ENCODE measurements at regions not wholly inside any gene's neighbourhood (a gene's known extent, or its start where the extent isn't known, plus 50 kb on each side); places are given as distances from the start of the nearest gene placed in this dataset.
"Not testable (repeated sequence)": the region's sequence is repeated elsewhere in the genome, so short reads cannot be mapped to it uniquely, and the experiment has no call there.

DNA sequence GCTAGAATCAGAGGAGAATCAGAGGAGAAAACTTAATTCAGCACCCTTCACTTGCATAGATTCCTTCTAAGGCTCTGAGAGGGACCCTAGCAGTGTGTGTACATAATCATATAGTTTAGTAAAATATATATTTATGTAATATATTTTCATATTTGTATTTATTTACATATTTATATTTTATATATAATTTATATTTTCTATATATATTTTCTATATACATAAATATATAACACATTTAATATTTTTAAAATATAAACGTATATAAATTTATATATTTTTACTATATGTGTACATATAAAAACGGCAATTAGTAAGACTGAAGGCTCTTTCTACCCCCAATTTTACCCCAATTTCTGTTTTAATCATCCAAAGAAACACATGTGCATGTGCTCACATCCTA lies 80.3 kb downstream of the NXPE2 start:
- DNase-seq = no peak

DNA sequence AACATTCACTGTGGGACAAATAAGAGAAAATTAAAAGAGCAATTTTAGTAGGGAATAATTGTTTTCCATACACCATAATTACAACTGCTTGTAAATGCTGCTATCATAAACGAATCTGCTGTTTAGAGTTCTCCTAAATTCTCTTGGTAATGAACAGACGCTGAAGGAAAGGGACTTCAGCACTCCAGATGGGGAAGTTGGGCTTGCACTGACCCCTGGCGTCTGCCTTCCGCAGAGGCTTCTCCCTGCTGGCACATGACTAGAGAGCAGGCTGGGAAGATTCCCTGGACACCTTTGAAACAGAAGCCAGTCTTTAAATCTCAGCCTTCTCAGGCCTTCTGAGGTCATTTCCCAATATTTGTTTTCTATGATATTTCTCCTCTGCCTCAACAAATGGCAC lies 84.1 kb downstream of the NXPE2 start:
- DNase-seq = no peak

DNA sequence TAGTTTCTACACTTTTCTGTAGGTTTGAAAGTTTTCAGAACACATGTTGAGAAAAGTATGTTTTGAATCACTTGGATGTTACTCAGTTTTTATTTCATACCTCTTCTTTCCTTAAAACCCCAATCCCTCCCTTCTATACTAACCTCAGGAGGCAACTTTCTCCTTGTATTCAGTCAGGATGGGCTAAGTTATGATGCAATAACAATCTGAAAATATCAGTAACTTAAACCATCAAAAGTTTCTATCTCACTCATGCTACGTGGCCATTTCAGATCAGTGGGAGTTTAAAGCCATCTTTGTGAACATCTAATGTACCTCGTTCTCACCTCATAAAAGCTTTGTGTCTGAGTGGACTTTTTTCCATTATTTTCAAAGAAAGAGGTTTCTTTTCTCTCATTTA lies 86.2 kb downstream of the NXPE2 start:
- DNase-seq = no peak

DNA sequence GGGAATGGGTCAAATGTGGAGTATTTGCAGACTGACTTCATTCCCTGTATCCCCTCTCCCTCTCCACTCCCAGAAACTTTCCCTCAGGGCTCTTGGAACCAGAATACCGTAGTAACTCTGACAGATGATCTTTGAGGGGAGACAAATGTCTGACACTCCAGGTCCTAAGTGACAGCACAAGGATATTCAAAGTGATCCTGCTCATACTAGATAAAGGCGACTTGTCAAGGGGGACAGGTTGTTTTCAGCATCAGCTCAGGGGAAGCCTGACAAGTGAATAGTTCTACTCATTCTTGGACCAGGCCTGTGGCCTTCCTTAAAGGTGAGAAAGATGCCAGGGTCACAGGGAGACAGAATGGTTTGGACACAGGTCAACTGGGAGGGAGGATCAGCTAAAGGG lies 92.8 kb downstream of the NXPE2 start:
- DNase-seq = no peak

DNA sequence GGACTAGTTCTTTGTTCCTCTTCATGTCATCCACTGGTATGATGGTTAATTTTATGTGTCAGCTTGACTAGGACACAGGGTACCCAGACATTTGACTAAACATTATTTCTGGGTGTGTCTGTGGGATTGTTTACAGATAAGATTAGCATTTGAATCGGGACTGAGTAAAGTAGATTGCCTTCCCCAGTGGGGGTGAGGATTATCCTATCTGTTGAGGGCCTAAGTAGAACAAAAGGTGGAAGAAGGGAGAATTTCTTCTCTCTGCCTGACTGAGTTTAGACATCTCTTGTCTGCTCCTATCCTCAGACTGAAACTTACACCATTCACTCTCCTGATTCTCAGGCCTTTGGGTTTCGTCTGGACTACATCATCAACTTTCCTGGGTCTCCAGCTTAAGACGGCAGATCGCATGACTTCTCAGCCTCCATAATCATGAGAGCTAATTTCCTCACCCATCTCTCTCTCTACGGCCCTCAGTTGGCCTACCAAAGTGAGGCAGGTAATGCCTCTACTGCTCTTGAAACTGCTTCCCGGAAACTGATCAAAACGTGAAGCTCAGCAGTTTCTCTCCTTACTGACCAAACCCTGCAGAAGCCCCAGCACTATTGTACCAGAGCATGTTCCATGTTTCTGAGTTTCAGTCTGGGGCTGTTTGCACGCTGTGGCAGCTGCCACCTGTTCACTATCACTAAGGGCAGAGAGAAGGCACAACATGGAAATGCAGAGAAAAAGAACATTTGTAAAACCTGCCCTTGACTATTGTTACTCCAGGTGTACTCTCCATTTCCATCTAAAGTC lies 95.4 kb downstream of the NXPE2 start:
- DNase-seq = no peak

DNA sequence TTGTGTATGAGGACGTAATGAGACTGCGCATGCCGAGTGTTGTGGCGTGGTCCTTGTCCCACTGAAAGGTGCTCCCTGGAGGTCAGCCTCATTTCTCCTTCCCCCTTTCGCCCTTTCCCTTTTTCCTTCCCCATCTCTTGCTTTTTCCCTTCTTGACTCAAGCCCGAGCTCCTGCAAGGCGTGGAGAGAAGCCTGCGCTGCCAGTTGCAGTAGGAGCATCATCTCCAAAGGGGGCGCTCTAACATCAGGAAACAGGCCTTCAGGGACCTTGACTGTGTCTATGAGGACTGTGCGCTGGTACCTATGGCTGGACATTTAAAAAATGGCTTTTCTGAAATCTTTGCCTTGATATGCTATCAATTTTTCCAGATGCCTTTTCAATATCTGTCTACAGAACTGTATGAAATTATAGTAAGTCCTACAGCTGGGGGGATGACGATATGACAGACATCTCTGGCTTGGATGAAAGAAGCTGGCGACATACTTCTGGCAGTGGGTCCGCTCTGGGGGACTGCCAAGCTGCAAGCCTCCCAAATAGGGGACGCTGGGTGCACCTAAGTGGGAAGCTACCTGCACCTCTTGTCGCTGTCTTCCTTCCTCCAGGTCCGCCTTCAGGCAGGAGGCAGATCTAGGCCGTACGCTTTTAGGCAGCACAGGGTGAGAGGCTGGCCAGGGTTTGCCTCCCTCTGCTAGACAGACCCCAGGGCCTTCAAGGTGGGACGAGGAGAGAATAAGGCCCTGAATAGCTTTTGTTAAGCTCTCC lies 96.5 kb downstream of the NXPE2 start:
- peak; percentile 35 for DNase-seq

DNA sequence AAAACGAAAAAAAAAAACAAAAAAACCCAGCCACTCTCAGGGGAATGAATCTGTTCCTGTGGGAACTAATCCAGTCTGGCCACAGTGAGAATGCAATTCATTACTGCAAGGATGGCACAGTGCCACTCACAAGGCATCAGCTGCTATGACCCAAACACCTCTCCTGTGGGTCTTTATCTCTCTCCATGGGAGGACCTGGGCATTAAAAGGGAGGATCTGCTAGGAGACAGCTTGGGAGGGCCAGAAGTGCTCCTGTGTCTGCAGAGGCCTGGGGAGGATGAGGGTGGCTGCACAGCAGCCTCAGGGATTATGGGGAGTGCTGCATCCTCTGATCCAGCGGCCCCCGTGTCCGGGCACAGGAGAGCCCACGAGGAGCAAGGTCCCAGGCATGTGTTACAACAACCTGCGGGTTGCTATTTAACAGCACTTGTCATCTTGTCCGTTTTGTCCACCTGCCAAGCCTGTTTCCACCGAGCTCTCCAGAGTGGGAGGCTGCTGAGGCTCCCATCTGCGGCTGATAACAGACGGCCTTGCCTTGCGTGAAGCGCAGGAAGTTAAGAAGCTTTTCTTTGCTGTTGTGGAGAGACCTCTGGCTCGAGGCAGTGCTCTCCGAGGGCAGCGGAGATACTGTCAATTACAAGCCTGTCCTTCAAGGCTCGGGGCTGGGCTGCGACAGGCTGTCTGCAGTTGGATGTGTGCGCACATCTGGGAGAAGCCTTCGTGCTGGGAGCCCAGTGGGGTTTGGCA lies 97.7 kb downstream of the NXPE2 start:
- no peak for DNase-seq

DNA sequence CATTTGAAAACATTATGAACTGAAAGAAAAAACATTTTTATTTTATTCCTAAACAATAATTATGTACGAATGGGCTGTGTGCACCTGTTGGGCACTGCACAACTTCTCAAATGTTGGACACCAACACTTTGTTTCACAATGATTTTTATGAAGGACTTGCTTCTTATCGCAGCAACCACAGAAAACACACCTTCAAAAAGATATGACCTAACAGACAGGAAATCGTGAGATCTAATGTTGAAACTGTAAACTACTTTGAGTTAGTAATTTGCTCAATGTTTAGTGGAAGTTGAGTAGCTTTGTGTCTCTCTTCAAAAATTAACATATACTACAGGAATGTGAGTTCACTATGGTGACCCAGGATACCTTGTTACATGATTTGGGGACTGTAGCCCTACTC lies 98.6 kb downstream of the NXPE2 start:
- no peak for DNase-seq

DNA sequence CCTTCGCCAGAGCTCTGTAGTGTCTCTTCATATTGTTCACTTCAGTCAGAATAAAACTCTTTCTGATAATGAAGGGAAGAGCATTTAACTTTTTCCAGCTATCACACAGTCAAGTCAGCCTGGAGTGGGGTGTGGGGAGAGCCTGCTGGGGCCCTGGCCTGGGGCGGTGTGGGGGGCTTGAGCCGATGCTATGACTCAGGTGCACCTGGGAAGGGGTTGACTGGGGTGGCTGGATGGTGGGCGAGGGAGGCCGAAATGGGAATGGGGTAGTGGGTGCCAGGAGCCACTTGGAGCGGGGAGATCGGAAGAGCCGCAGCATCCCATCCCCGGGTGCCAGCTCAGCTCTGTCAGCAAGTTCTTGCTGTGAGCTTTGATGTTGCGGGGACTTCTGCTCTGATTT lies 100.9 kb downstream of the NXPE2 start:
- no peak for DNase-seq

DNA sequence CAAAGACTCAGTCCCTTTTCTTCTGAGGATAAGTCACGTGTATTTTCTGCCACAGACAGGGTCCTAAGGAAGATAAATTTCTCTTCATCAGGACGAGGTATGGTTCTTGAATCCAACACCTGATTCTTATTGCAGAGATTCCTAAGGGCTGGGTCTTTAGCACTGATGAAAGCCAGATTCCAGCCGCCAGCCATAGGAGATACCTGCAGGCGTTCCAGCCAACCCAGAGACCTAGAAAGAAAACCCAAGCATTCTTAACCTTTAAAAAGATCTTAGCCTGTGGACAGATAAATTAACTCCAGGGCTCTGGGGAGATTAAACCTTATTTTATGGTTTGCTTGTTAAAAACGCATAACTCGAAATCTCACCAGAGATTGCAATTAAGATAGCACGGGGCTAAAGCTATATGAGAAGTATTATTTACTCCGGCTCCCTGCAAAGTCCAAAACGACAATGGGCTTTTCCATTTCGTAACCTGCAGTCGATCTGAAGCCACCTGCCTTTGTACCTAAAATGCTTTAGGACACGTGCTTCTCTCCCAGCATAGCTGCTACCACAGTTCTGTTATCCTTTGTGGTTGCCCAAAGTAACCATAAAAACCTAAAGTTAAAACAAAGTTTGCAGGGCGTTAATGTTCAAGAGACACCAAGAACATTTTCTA lies 104.5 kb downstream of the NXPE2 start:
- no peak for DNase-seq

DNA sequence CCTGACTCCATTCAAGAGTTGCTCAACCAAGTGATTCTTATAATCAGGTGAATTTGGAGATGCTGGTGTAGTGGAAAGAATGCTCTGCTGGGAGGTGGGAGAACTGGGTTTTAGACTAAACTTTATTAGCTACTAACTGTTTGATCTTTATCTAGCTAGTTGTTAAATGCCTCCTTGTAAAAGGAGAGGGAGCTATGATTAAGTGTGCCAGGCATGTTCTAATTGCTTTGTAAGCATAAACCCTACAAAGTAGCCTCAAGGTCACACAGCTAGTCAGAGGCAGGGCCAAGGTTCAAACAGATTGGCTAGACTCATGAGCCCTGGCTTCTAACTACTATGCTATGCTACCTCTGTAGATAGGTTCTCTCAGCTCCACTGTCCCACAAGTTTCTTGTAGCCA lies 105.5 kb downstream of the NXPE2 start:
- DNase-seq = no peak

DNA sequence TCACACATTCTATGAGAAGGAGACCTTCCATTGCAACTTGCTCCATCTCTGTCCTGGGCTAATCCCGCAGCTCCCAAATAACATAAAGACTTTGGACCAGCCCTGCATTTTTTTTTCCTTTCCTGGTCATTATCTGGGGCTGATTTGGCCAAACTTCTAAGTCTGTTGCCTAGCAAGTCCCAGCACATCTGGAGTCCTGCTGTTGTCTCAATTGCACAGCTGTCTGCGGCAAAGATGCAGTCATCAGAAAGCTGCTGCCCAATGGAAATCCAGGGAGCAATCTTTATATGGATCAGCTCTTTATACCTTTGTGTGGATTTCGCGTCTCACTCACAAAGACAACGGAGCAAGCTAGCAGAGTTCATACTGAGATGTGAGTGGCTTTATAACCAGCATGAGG lies 105.9 kb downstream of the NXPE2 start:
- DNase-seq = no peak

DNA sequence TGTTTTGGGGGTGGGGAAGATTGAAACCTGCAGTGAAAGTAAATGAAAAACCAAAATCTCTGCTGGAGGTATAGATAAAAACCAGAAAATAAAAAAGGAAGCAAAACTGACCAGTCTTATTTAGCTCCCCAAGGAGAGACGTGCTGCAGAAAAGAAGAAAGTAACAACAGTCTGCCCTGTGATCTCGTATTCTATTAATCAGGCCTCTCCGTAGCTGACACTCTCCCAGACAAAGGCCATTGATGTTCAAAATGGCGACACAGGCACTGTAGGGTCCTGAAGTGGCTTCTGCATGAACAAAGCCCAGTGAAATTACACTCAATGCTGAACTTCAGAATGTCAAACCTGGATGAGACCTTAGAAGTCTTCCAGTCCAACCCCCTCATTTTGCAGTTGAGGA lies 106.6 kb downstream of the NXPE2 start:
- no peak for DNase-seq

DNA sequence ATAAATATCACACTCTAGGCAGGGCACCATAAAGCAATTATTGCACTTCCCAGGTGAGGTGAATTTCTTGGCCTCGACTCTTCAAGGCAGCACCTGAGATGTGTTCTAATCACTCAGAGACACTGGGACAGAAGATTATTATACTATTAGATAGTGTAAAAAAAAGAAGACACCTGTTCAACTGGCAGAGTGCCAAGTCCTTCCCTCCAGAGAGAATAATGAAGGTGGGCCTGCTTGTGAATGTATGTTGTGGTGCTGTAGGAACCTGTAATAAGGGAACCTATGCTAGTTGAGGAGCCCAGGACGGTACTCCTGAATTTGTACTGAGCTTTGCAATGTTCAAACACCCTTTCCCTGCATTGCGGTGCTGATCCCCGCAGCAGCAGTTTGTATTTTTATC lies 107.5 kb downstream of the NXPE2 start:
- no peak for DNase-seq

DNA sequence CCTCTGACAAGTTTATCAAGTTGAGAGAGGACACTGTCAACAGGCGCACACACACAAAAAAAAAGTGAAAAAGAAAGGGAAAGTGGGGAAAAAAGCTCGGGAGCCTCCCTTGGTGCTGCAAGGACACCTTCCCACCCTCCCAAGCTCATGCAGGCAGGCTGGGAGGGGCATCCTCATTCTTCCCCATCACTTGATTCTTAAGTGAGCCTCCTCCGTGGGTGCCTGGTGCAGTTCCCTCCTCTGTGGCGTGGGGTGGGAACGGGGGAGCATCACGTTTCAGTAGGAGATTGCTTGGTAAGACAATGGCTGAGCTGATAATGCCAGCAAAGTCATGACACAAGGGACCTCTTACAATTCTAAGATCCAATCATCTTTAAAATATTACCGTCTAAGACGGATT lies 108.8 kb downstream of the NXPE2 start:
- DNase-seq = no peak

DNA sequence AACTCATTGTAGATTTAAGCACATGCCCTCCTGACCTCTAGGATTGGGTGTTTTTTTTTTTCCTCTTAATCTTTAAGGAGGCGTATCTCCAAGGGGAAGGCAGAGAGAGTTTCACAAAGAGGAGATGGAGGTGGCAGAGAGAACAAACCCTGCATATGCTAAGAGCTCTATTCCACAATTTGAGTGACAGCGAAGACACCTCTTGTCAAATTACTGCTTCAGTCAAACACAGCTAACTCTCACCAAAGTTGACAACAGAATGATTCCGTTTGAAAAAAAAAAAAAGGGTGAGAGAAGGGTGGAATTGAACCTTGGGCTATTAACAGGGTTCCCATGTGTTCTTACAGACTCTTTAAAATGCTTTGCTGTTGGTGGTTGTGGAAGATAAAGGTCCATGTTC lies 112.6 kb downstream of the NXPE2 start:
- DNase-seq = no peak

DNA sequence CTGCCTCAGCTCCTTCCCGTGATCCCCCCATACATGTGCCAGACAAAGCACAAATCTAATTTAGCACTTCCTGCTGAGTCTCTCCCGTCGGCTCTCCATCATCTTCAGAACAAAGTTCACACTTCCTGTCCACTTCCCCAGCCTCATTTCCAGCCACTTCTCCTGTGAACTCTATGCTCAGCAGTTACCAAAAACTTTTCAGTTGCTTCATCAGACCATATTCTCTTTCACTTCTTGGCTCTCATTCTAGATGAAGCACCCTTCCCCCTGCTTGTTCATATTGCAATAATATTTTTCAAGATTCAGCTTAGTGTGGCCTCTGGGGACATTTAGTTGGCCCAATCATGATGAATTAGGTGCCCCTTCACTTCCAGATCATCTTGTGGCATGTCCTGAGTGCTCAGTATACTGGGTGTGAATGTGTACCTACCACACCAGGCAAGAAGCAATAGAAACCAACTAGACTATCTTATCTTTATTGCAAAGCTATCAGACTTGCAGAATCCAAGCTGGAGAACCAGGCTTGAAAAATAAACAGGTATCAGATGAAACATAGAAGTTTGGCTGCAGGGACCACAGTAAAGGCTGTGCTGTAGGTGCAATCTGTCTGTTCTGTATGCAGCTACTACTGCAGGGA lies 115.8 kb downstream of the NXPE2 start:
- no peak for DNase-seq

DNA sequence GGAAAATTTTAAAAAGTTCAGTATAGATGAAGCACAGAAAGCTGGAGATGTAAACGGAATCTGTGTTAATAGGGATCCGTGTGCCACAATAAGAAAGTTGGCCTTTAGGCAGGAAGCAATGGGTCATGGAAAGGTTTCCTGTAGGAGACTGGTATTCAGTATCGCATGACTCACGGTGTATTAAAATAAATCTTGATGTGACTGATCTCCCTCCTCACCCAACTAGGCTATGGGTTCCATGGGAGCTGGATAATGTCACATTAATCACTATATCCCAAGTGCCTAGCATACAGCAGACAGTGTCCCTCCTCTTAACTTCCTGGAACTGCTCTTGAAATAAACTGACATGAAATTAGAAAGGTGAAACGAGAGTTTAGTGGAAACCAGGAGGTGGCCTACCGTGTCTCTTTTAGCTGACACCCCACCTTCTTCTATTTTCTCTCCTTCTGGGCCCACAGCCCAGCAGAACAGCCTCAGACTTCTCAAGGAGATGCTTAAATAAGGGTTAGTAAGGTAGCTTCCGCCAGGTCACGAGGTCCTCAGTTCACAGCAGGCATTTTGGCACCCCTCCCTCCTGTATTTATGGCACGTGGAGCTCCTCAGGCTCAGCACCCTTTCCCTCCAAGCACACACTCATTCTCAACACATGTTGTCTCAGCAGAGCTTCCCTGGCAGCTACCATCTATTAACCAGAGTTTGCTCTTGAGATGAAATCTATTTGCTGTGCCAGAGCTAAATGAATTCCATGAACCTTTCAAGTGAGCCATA lies 118.8 kb downstream of the NXPE2 start:
- no peak for DNase-seq

DNA sequence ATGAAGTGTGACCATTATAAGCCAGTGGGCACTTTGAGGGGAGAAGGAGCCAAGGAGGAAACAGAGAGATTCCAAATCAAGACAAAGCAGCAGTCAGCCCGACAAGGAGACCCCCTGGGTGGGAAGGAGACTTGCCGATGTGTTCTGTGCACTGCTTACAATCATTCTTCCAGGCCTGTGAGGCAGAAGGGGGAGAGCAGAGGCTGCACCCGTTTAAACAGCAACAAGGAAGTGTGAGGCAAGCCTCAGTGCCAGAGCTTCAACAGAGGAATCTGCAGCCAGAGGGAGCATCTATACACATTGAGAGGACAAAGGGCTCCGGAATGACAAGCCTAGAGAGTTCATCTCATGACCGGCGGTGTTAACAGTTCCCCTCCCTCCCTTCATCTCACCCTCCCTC lies 121.1 kb downstream of the NXPE2 start:
- DNase-seq = no peak

DNA sequence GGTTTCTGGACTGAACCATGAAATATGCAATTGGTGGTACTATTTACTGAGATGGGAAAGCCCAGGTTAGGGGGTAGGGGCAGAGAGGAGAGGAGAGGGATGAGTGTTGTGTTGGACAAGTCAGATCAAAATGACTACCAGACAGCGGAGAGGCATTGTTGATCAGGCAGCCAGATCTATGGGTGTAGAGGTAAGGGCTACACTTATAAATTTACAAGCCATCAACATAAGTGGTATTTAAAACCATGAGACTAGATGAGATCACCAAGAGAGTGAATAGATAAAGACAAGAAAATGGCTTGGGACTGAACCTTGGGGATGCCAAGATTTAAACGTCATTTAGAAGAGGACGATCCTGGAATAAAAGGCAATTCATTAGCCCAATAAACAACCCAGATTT lies 123.4 kb downstream of the NXPE2 start:
- DNase-seq = no peak

DNA sequence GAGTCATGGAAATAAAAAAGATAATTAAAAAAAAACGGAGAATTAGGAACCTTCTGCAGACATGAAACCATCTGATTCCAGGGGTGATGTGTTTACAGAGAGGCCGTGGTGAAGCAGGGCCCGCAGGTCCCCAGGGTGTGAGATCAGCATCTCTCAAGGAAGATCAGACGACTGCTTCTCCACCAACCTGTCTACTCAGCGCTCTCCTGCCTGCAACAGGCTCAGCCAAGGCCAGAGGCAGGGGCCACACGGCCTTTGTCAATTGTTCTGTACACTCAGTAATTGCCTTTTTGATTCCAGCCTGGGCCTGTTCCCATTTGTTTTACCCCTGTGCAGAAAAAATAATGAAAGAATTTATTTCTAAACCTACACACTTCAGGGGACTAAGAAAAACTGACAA lies 124.6 kb downstream of the NXPE2 start:
- DNase-seq = no peak

DNA sequence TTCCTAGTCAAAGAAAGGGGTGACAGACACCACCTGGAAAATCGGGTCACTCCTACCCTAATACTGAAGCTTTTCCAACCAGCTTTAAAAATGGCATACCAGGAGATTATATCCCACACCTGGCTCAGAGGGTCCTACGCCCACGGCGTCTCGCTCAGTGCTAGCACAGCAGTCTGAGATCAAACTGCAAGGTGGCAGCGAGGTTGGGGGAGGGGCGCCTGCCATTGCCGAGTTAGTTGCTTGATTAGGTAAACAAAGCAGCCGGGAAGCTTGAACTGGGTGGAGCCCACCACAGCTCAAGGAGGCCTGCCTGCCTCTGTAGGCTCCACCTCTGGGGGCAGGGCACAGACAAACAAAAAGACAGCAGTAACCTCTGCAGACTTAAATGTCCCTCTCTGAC lies 127.1 kb downstream of the NXPE2 start:
- DNase-seq = not testable (repeated sequence)

Measured in NCI-H187 treated with DMSO at 0.1 percent for 48 hours (cell line).